Activated CD4-positive, alpha-beta memory T cell treated with anti-CD3 and anti-CD28 coated beads, Interleukin-2, amount 10 ng/mL, durations not matched to agents 7 days and 5 days (primary cell): ENCODE measurements at regions not wholly inside any gene's neighbourhood (a gene's known extent, or its start where the extent isn't known, plus 50 kb on each side); places are given as distances from the start of the nearest gene placed in this dataset.

Experiments
- CTCF ChIA-PET: fragments of 350-600 bp; sonication (Branson Sonifier 250); formaldehyde crosslinking; loops from one replicate; lab custom pipeline; 2021; ENCODE audit warnings: antibody characterized with exemption, inconsistent platforms; lab: Charles Lee
- POLR2A ChIA-PET: fragments of 350-600 bp; sonication (Branson Sonifier 250); formaldehyde crosslinking; loops from one replicate; lab custom pipeline; 2021; ENCODE audit warnings: antibody characterized with exemption; lab: Charles Lee
- DNase-seq: peaks from one replicate; pipeline ENCODE4 v3.0.0-alpha.2; 2020
- H3K27ac Mint-ChIP-seq: one replicate; pipeline ENCODE4 v1.8.0; 2021; ENCODE audit warnings: mild to moderate bottlenecking, mixed read lengths
- H3K27me3 Mint-ChIP-seq: one replicate; pipeline ENCODE4 v1.8.0; 2021; ENCODE audit warnings: mixed read lengths
- H3K36me3 Mint-ChIP-seq: one replicate; pipeline ENCODE4 v1.8.0; 2021; ENCODE audit warnings: low read depth, mixed read lengths
- H3K4me1 Mint-ChIP-seq: one replicate; pipeline ENCODE4 v1.8.0; 2021; ENCODE audit warnings: mixed read lengths
- H3K4me3 Mint-ChIP-seq: one replicate; pipeline ENCODE4 v1.8.0; 2021; ENCODE audit warnings: mild to moderate bottlenecking, mixed read lengths
- H3K9me3 Mint-ChIP-seq: one replicate; pipeline ENCODE4 v1.8.0; 2021; ENCODE audit warnings: mixed read lengths

- no peaks in the 10 kb centered on the region for H3K36me3 Mint-ChIP-seq
- H3K27me3 Mint-ChIP-seq = peaks cover 16% of the 10 kb centered on the region
- H3K4me3 Mint-ChIP-seq = no peak overlapping the region
- DNase-seq = no peak
- POLR2A ChIA-PET = no interaction called here
- CTCF ChIA-PET = no interaction called here
- H3K9me3 Mint-ChIP-seq = no peaks in the 10 kb centered on the region
- no peak overlapping the region for H3K27ac Mint-ChIP-seq
- H3K4me1 Mint-ChIP-seq = no peaks in the 10 kb centered on the region
These were observed 174.5 kb downstream of the FNDC1 start for GRCh38 chr6:159343709-159344108.

GRCh38 chr6:159342146-159342545, 172.9 kb downstream of the FNDC1 start:
- CTCF ChIA-PET = no interaction called here
- Mint-ChIP-seq H3K4me1 (no peaks in the 10 kb centered on the region), H3K36me3 (no peaks in the 10 kb centered on the region), H3K9me3 (no peaks in the 10 kb centered on the region), H3K27ac (no peak overlapping the region), H3K27me3 (peaks cover 16% of the 10 kb centered on the region), H3K4me3 (no peak overlapping the region)
- POLR2A ChIA-PET = no interaction called here
- DNase-seq = no peak

GRCh38 chr6:159334068-159334467, 164.9 kb downstream of the FNDC1 start:
- H3K4me1 Mint-ChIP-seq = no peaks in the 10 kb centered on the region
- ChIA-PET CTCF (no interaction called here), POLR2A (no interaction called here)
- peaks cover 7% of the 10 kb centered on the region for H3K9me3 Mint-ChIP-seq
- H3K27ac Mint-ChIP-seq = no peak overlapping the region
- no peaks in the 10 kb centered on the region for H3K36me3 Mint-ChIP-seq
- H3K4me3 Mint-ChIP-seq = no peak overlapping the region
- no peak for DNase-seq
- peaks cover 5% of the 10 kb centered on the region for H3K27me3 Mint-ChIP-seq

GRCh38 chr6:159331451-159331850, 162.3 kb downstream of the FNDC1 start:
- ChIA-PET CTCF (interaction anchor here (0.6 kb wide), 1 partner anchor 815 kb away, joined by 4 read pairs; no protein-coding TSS in a partner anchor), POLR2A (no interaction called here)
- H3K27me3 Mint-ChIP-seq = peaks cover 9% of the 10 kb centered on the region
- no peaks in the 10 kb centered on the region for H3K36me3 Mint-ChIP-seq
- no peak for DNase-seq
- no peaks in the 10 kb centered on the region for H3K4me1 Mint-ChIP-seq
- no peak overlapping the region for H3K27ac Mint-ChIP-seq
- H3K4me3 Mint-ChIP-seq = no peak overlapping the region
- H3K9me3 Mint-ChIP-seq = peaks cover 7% of the 10 kb centered on the region

GRCh38 chr6:159329081-159329480, 159.9 kb downstream of the FNDC1 start:
- Mint-ChIP-seq H3K9me3 (peaks cover 3% of the 10 kb centered on the region), H3K36me3 (no peaks in the 10 kb centered on the region), H3K27ac (no peak overlapping the region), H3K4me3 (no peak overlapping the region), H3K27me3 (peaks cover 4% of the 10 kb centered on the region), H3K4me1 (no peaks in the 10 kb centered on the region)
- POLR2A ChIA-PET = no interaction called here
- CTCF ChIA-PET = no interaction called here
- DNase-seq = no peak

DNA sequence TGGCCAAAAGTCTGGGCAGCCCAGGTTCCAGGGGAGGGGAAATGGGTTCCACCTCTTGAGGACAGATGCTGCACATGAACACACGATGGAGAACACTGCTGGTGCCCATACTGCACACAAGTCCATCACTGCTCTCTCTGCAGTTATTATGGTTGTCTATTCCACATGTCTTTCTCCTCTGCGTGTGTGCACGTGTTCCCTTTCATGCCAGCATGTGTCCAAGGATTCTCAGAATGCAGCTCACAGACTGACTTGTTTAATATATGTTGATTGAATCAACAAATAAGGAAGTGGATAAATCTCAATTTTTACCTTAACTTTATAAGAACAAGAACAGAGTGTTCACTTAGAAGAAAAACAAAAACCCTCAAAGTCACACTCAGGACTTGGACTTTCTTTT, 158.9 kb downstream of the FNDC1 start:
- CTCF ChIA-PET = no interaction called here
- H3K27ac Mint-ChIP-seq = no peak overlapping the region
- H3K36me3 Mint-ChIP-seq = no peaks in the 10 kb centered on the region
- H3K4me1 Mint-ChIP-seq = no peaks in the 10 kb centered on the region
- H3K9me3 Mint-ChIP-seq = no peaks in the 10 kb centered on the region
- no peak overlapping the region for H3K4me3 Mint-ChIP-seq
- peaks cover 4% of the 10 kb centered on the region for H3K27me3 Mint-ChIP-seq
- POLR2A ChIA-PET = no interaction called here
- DNase-seq = no peak

- H3K4me1 Mint-ChIP-seq = no peaks in the 10 kb centered on the region
- no peaks in the 10 kb centered on the region for H3K9me3 Mint-ChIP-seq
- ChIA-PET POLR2A (no interaction called here), CTCF (no interaction called here)
- peaks cover 4% of the 10 kb centered on the region for H3K27me3 Mint-ChIP-seq
- no peak overlapping the region for H3K27ac Mint-ChIP-seq
- H3K4me3 Mint-ChIP-seq = no peak overlapping the region
- no peak for DNase-seq
- no peaks in the 10 kb centered on the region for H3K36me3 Mint-ChIP-seq
These were observed 156.3 kb downstream of the FNDC1 start for GRCh38 chr6:159325476-159325875.

DNA sequence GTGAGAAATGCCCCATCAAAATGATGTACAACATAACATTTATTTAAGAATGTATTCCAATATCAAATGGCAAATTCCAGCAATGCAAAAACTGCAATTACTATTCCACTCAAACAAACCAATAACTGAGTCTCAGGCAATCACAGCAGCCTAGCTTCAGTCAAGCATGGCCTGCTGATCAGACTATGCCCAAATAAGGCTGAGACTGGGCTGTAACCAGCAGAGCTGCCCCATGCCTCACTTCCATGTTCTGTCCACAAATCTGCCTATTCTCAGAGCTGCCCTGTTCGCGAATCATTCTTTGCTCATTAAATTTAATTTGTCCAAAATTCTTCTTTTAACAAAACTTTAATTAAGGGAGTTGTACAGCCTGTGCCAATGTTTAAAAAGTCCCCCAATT, 155.4 kb downstream of the FNDC1 start:
- ChIA-PET POLR2A (no interaction called here), CTCF (interaction anchor here (0.7 kb wide), 1 partner anchor 123 kb away, joined by 3 read pairs; no protein-coding TSS in a partner anchor)
- Mint-ChIP-seq H3K9me3 (no peaks in the 10 kb centered on the region), H3K27ac (no peak overlapping the region), H3K27me3 (peaks cover 9% of the 10 kb centered on the region), H3K4me3 (no peak overlapping the region), H3K4me1 (no peaks in the 10 kb centered on the region), H3K36me3 (no peaks in the 10 kb centered on the region)
- no peak for DNase-seq
